Tibial nerve (tissue), 4 donors: ENCODE measurements at regions not wholly inside any gene's neighbourhood (a gene's known extent, or its start where the extent isn't known, plus 50 kb on each side); places are given as distances from the start of the nearest gene placed in this dataset.

Experiments
- DNase-seq, 2 donors: peaks; one replicate each; pipeline ENCODE4 v3.0.0-alpha.2; 2019; ENCODE audit warnings: low spot score in 2 of 2
- H3K27ac ChIP-seq, 4 donors: fragments of 200-600 bp; sonication (generic) in 3 of 4; one replicate each; pipeline ENCODE4 v1.5.1; 2017 to 2019; ENCODE audit warnings: mild to moderate bottlenecking in 1 of 4
- H3K27me3 ChIP-seq, 2 donors: fragments of 200-600 bp; sonication (generic) in 1 of 2; one replicate each; pipeline versions ENCODE4 v1.5.1 to v1.6.0; 2017 to 2019
- H3K36me3 ChIP-seq, 3 donors: fragments of 200-600 bp; sonication (generic); one replicate each; pipeline ENCODE4 v1.5.1; 2018 to 2019
- H3K4me1 ChIP-seq, 4 donors: fragments of 200-600 bp; sonication (generic) in 3 of 4; one replicate each; pipeline ENCODE4 v1.5.1; 2017 to 2019
- H3K4me3 ChIP-seq, 4 donors: fragments of 200-600 bp; sonication (generic) in 3 of 4; one replicate each; pipeline ENCODE4 v1.5.1; 2017 to 2019; ENCODE audit warnings: mild to moderate bottlenecking in 1 of 4, moderate library complexity in 1 of 4
- H3K9me3 ChIP-seq, 4 donors: fragments of 200-600 bp; sonication (generic) in 3 of 4; one replicate each; pipeline ENCODE4 v1.5.1; 2017 to 2019
- EP300 ChIP-seq, 2 donors: sonication (generic); formaldehyde crosslinking; IDR thresholded peaks; one replicate each; pipeline ENCODE4 v1.6.1; 2017; ENCODE audit warnings: antibody characterized with exemption in 2 of 2, mild to moderate bottlenecking in 1 of 2
- POLR2A ChIP-seq, 2 donors: fragments of 450-650 bp; IDR thresholded peaks; one replicate each; pipeline ENCODE4 v1.6.1; 2017; ENCODE audit warnings: antibody characterized with exemption in 2 of 2, mild to moderate bottlenecking in 2 of 2, moderate library complexity in 2 of 2
- WGBS, 2 donors: methylation state at CpG; one replicate each; pipeline ENCODE4 v1.1.5; 2018; 5-methylcytosine and 5-hydroxymethylcytosine counted together
- TF ChIP-seq, protein P1 (sequence below), 5 experiments: fragments of 200-600 bp in 3 of 5; fragments of 450-650 bp in 2 of 5; sonication (generic) in 3 of 5; IDR thresholded peaks; one replicate each; pipeline ENCODE4 v1.5.1; 2016 to 2019; ENCODE audit warnings: antibody characterized with exemption in 5 of 5, mild to moderate bottlenecking in 3 of 5, moderate library complexity in 2 of 5

GRCh38 chr11:71080239-71081097, 171.9 kb downstream of the SHANK2 start:
- Histone ChIP-seq H3K4me3 (no peak overlapping the region), H3K27me3 (no peaks in the 10 kb centered on the region), H3K4me1 (no peaks in the 10 kb centered on the region), H3K27ac (no peak overlapping the region), H3K36me3 (no peaks in the 10 kb centered on the region), H3K9me3 (peaks cover 0 to 13% (median 0%) of the 10 kb centered on the region in 4 donors)
- WGBS, 2 donors, result 51 to 61% methylated on average over 21 to 22 of the region's 25 CpGs
- DNase-seq, result peak; percentile 61 to 78
- TF ChIP-seq, protein P1, sequence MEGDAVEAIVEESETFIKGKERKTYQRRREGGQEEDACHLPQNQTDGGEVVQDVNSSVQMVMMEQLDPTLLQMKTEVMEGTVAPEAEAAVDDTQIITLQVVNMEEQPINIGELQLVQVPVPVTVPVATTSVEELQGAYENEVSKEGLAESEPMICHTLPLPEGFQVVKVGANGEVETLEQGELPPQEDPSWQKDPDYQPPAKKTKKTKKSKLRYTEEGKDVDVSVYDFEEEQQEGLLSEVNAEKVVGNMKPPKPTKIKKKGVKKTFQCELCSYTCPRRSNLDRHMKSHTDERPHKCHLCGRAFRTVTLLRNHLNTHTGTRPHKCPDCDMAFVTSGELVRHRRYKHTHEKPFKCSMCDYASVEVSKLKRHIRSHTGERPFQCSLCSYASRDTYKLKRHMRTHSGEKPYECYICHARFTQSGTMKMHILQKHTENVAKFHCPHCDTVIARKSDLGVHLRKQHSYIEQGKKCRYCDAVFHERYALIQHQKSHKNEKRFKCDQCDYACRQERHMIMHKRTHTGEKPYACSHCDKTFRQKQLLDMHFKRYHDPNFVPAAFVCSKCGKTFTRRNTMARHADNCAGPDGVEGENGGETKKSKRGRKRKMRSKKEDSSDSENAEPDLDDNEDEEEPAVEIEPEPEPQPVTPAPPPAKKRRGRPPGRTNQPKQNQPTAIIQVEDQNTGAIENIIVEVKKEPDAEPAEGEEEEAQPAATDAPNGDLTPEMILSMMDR (IDR thresholded peaks at IDR 0.05), result peak; percentile 31 to 66 (median 38)
- TF ChIP-seq POLR2A (IDR thresholded peaks at IDR 0.05), result no peak

- TF ChIP-seq POLR2A (IDR thresholded peaks at IDR 0.05), result no peak
- TF ChIP-seq, protein P1 (IDR thresholded peaks at IDR 0.05), result no peak
- no peak for TF ChIP-seq EP300 (IDR thresholded peaks at IDR 0.05)
- no peaks in the 10 kb centered on the region for H3K27me3 ChIP-seq
- H3K4me3 ChIP-seq, result no peak overlapping the region
- H3K9me3 ChIP-seq, result peaks cover 0 to 13% (median 0%) of the 10 kb centered on the region in 4 donors
- no peaks in the 10 kb centered on the region for H3K4me1 ChIP-seq
- no peaks in the 10 kb centered on the region for H3K36me3 ChIP-seq
- H3K27ac ChIP-seq, result no peak overlapping the region
- DNase-seq, result no peak
- 59% methylated on average over 3 of the region's 3 CpGs for WGBS, 2 donors
Measured at GRCh38 chr11:71079795-71080194, 172.6 kb downstream of the SHANK2 start.

GRCh38 chr11:71078482-71078881, 173.9 kb downstream of the SHANK2 start:
- no peak for DNase-seq
- TF ChIP-seq EP300 (IDR thresholded peaks at IDR 0.05), result no peak
- TF ChIP-seq, protein P1 (IDR thresholded peaks at IDR 0.05), result no peak
- TF ChIP-seq POLR2A (IDR thresholded peaks at IDR 0.05), result no peak
- no peaks in the 10 kb centered on the region for H3K27me3 ChIP-seq
- no peaks in the 10 kb centered on the region for H3K36me3 ChIP-seq
- 79 to 80% methylated on average over 5 to 6 of the region's 6 CpGs for WGBS, 2 donors
- H3K9me3 ChIP-seq, result peaks cover 0 to 13% (median 0%) of the 10 kb centered on the region in 4 donors
- no peaks in the 10 kb centered on the region for H3K4me1 ChIP-seq
- no peak overlapping the region for H3K4me3 ChIP-seq
- H3K27ac ChIP-seq, result no peak overlapping the region

GRCh38 chr11:71076525-71077304, 175.7 kb downstream of the SHANK2 start:
- TF ChIP-seq POLR2A (IDR thresholded peaks at IDR 0.05), result no peak
- TF ChIP-seq, protein P1 (IDR thresholded peaks at IDR 0.05), result no peak
- no peak for TF ChIP-seq EP300 (IDR thresholded peaks at IDR 0.05)
- H3K4me3 ChIP-seq, result no peak overlapping the region
- H3K27ac ChIP-seq, result no peak overlapping the region
- no peaks in the 10 kb centered on the region for H3K36me3 ChIP-seq
- no peaks in the 10 kb centered on the region for H3K4me1 ChIP-seq
- no peak for DNase-seq
- peaks cover 0 to 13% (median 0%) of the 10 kb centered on the region in 4 donors for H3K9me3 ChIP-seq
- H3K27me3 ChIP-seq, result no peaks in the 10 kb centered on the region
- WGBS, 2 donors, result 67 to 77% methylated on average over 7 of the region's 7 CpGs
